ENCODE measurements at regions not wholly inside any gene's neighbourhood (a gene's known extent, or its start where the extent isn't known, plus 50 kb on each side); places are given as distances from the start of the nearest gene placed in this dataset.

DNA sequence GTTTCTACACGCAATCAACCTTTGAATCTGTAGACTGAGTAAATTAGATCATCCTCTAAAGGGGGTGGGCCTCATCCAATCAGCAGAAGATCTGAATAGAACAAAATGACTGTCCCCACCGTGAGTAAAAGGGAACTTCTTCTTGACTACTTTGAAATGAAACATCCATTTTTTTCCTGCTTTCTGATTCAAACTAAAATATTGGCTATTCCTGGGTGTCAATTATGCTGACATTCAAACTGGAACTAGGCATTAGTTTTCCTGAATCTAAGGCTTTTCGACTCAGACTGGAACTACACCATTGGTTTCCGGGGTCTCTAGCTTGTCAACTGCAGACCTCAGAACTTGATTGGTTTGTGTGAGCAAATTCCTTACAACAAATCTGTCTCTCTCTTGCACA, 772.2 kb upstream of the CDH10 start:
- TF ChIP-seq YY1 (IDR thresholded peaks at IDR 0.05; ENCODE audit: low read depth, low read length) (no peak), HDAC6 (IDR thresholded peaks at IDR 0.05; ENCODE audit: low read depth, low read length) (no peak), POLR2A (IDR thresholded peaks at IDR 0.05; ENCODE audit: control extremely low read depth in 1 of 2, low read depth in 2 of 2, low read length in 2 of 2) (peak in 1 of 2 experiments; percentile 44; a peak in 1 of 3 replicates), USF2 (IDR thresholded peaks at IDR 0.05; ENCODE audit: low read length) (no peak), RFX5 (IDR thresholded peaks at IDR 0.05; ENCODE audit: borderline replicate concordance, low read depth, low read length) (no peak), CHD7 (IDR thresholded peaks at IDR 0.05; ENCODE audit: insufficient replicate concordance, low read length) (no peak), FOSL1 (IDR thresholded peaks at IDR 0.05; ENCODE audit: insufficient read depth, low read depth, low read length) (no peak), NRF1 (IDR thresholded peaks at IDR 0.05; ENCODE audit: low read depth, low read length) (no peak), EZH2 (IDR thresholded peaks at IDR 0.05; ENCODE audit: low read depth, low read length, severe bottlenecking) (no peak), EGR1 (IDR thresholded peaks at IDR 0.05; ENCODE audit: borderline replicate concordance, low read depth, low read length) (no peak), TBP (IDR thresholded peaks at IDR 0.05; ENCODE audit: low read depth, low read length) (no peak)
- TF ChIP-seq, protein P1, sequence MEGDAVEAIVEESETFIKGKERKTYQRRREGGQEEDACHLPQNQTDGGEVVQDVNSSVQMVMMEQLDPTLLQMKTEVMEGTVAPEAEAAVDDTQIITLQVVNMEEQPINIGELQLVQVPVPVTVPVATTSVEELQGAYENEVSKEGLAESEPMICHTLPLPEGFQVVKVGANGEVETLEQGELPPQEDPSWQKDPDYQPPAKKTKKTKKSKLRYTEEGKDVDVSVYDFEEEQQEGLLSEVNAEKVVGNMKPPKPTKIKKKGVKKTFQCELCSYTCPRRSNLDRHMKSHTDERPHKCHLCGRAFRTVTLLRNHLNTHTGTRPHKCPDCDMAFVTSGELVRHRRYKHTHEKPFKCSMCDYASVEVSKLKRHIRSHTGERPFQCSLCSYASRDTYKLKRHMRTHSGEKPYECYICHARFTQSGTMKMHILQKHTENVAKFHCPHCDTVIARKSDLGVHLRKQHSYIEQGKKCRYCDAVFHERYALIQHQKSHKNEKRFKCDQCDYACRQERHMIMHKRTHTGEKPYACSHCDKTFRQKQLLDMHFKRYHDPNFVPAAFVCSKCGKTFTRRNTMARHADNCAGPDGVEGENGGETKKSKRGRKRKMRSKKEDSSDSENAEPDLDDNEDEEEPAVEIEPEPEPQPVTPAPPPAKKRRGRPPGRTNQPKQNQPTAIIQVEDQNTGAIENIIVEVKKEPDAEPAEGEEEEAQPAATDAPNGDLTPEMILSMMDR (IDR thresholded peaks at IDR 0.05; ENCODE audit: control extremely low read depth in 1 of 3, insufficient read depth in 1 of 3, low read depth in 1 of 3, low read length in 3 of 3): no peak

Measured in H1 (cell line).